Esophagus (tissue), 2 donors: ENCODE measurements at regions not wholly inside any gene's neighbourhood (a gene's known extent, or its start where the extent isn't known, plus 50 kb on each side); places are given as distances from the start of the nearest gene placed in this dataset.
"Not testable (repeated sequence)": the region's sequence is repeated elsewhere in the genome, so short reads cannot be mapped to it uniquely, and the experiment has no call there.

Source experiments
- H3K27ac ChIP-seq, 2 donors: one replicate each; pipeline ENCODE4 v1.5.1; 2013; ENCODE audit warnings: low read depth in 2 of 2, mild to moderate bottlenecking in 2 of 2, inconsistent platforms in 1 of 2, low read length in 1 of 2, moderate library complexity in 1 of 2
- H3K27me3 ChIP-seq, 2 donors: one replicate each; pipeline ENCODE4 v1.6.1; 2013; ENCODE audit warnings: low read length in 2 of 2, control low read depth in 1 of 2, mild to moderate bottlenecking in 1 of 2; ENCODE audit not compliant: insufficient read depth in 2 of 2, control insufficient read depth in 1 of 2
- H3K36me3 ChIP-seq, 2 donors: one replicate each; pipeline ENCODE4 v1.6.1; 2013; ENCODE audit warnings: low read length in 1 of 2; ENCODE audit not compliant: control insufficient read depth in 2 of 2, insufficient read depth in 2 of 2
- H3K4me1 ChIP-seq, 2 donors: one replicate each; pipeline ENCODE4 v1.6.1; 2013; ENCODE audit warnings: low read length in 1 of 2; ENCODE audit not compliant: control insufficient read depth in 2 of 2, insufficient read depth in 2 of 2
- H3K4me3 ChIP-seq, 2 donors: one replicate each; pipeline ENCODE4 v1.5.1; 2013; ENCODE audit warnings: low read length in 2 of 2, mild to moderate bottlenecking in 2 of 2, low read depth in 1 of 2, moderate library complexity in 1 of 2
- H3K9me3 ChIP-seq, 2 donors: one replicate each; pipeline ENCODE4 v1.6.1; 2013; ENCODE audit warnings: mild to moderate bottlenecking in 2 of 2, low read depth in 1 of 2, low read length in 1 of 2, moderate library complexity in 1 of 2; ENCODE audit not compliant: control insufficient read depth in 2 of 2, insufficient read depth in 1 of 2
- WGBS, 2 donors: extraction: QIAGEN DNeasy Blood & Tissue Kit; methylation state at CpG; one replicate each; pipeline ENCODE4 v1.1.7; 2013; 5-methylcytosine and 5-hydroxymethylcytosine counted together
- donor health status: healthy with polysubstance abuse.
- donor health status: Bipolar disorder and iron deficiency.

DNA sequence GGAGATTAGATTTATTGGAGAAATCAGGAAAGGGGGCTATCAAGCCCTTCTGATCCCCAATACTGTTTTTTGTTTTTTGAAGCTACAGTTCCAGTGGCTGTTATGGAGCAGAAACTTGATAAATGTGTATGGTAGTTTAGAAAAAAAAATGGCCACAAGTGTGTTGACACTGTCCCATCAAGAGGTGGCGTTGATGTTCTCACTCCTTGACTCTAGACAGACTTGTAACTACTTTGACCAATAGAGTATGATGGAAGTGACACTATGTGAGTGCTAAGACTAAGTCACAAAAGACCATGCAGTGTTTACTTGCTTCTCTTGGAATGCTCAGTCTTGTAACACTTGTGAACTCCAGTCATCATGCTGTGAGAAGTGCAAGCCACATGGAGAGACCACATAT is 356.7 kb downstream of the PDCD6IP start:
- no peak overlapping the region for H3K27ac ChIP-seq
- H3K36me3 ChIP-seq = no peaks in the 10 kb centered on the region
- no peaks in the 10 kb centered on the region for H3K4me1 ChIP-seq
- H3K4me3 ChIP-seq = no peak overlapping the region
- H3K9me3 ChIP-seq = no peaks in the 10 kb centered on the region
- 0% methylated on average over 1 of the region's 1 CpG for WGBS, 2 donors
- no peaks in the 10 kb centered on the region for H3K27me3 ChIP-seq

DNA sequence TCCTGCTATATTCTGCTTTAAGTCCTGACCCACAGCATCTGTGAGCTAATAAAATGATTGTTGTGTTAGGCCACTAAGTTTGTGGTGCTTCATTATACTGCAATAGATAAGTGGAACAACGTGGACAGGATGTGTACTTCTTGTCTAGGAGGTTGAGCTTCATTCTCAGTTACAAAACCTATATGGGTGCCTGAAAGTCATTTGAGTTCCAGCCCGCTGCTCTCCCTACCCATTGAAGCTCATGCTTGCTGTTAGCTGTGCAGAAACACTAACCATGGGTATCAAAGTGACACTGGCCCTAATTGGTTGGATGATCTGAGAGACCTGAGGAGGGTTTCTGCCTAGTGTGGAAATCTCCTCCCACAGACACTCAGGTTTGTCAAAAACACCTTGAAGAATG is 357.2 kb downstream of the PDCD6IP start:
- Histone ChIP-seq H3K4me1 (no peaks in the 10 kb centered on the region), H3K36me3 (no peaks in the 10 kb centered on the region), H3K9me3 (no peaks in the 10 kb centered on the region), H3K27ac (no peak overlapping the region), H3K27me3 (no peaks in the 10 kb centered on the region), H3K4me3 (no peak overlapping the region)
- WGBS, 2 donors = 70 to 82% methylated on average over 2 of the region's 2 CpGs

DNA sequence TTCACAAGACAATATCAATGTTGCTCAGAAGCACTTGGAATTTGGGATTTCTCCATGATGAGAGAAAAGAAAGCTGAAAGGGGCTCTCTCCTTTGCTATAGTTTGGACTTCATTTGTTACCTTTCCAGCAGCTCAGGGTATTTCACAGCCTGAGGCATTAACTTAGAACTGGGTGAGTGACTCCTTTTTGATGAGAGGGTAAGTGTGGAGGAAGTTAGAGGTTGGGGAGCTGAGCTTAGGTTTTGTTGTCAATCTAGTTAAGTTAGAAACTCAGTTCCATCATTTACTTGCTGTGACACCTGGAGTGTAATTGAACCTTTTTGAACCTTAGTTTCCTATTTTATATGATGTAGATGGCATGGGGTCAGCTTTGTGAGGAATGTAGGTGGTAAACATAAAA is 359.1 kb downstream of the PDCD6IP start:
- H3K9me3 ChIP-seq = no peaks in the 10 kb centered on the region
- H3K4me1 ChIP-seq = no peaks in the 10 kb centered on the region
- no peaks in the 10 kb centered on the region for H3K27me3 ChIP-seq
- H3K36me3 ChIP-seq = no peaks in the 10 kb centered on the region
- no peak overlapping the region for H3K4me3 ChIP-seq
- no peak overlapping the region for H3K27ac ChIP-seq

DNA sequence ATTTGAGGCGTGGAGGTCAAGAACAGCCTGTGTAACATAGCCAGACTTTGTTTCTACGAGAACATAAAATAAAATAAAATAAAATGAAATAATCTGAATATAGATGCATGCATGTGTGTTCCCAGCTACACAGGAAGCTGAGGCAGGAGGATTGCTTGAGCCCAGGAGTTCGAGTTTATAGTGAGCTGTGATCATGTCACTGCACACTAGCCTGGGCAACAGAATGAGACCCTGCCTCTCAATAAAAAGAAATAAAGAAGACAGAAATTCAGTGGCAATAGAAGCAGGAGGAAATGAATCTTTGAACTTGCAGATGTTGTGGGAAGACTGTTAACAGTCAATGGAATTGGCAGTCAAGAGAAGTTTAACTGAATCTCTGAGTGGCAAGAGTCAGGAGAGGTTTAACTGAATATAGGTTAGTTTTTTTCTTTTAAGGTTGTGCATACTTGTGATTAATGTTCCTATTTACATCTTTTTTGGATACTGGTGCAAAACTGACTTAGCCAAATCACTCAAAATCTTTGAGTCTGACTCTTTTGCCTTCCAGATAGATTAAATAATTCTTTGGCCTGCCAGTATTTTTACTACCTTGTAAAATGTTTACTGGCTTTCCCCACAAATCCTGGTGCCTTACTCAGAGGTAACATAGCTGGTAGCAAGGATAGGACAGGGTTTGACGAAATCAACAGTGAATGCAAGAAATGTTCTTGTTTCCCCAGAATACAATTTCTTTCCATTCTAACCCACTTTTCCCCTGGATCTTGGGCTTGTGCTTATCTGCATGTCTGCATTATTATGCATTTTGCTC is 361.4 kb downstream of the PDCD6IP start:
- Histone ChIP-seq H3K4me3 (no peak overlapping the region), H3K36me3 (no peaks in the 10 kb centered on the region), H3K27me3 (no peaks in the 10 kb centered on the region), H3K9me3 (no peaks in the 10 kb centered on the region), H3K4me1 (no peaks in the 10 kb centered on the region), H3K27ac (no peak overlapping the region)
- WGBS, 2 donors = 77% methylated on average over 4 of the region's 4 CpGs

DNA sequence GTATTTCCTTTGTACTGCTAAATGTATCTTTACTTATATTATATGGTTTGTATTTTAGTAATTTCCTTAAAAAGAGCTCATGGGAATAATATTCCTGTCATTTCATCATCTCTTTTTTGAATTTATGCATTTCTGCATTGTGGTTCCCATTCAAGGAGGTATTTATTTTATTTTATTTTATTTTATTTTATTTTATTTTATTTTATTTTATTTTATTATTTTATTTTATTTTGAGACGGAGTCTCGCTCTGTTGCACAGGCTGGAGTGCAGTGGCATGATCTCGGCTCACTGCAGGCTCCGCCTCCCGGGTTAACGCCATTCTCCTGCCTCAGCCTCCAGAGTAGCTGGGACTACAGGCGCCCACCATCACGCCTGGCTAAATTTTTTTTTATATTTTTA is 371.2 kb downstream of the PDCD6IP start:
- not testable (repeated sequence) for H3K4me1 ChIP-seq, H3K27ac ChIP-seq, H3K4me3 ChIP-seq, H3K9me3 ChIP-seq, H3K36me3 ChIP-seq, H3K27me3 ChIP-seq
- WGBS, 2 donors = 94 to 96% methylated on average over 8 of the region's 8 CpGs

DNA sequence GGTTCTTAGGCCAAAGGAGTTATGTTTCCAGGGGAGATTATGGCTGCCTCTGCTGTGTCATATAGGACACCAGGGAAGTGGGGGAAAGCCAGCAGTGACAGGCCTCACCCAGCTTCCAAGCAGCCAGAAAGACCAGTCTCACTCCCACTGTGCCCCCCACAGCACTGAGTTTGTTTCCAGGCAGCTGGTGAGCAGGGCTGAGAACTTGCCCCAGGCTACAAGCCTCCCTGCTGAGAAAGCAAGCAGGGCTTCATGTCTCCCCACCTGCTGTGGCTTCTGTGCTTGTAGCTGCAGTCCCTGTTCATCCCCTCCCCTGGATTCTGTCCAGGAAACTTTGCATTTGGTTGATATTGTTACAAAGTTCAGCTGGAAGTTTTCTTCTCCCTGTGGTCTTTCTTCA is 376.3 kb downstream of the PDCD6IP start:
- H3K4me3 ChIP-seq = no peak overlapping the region
- H3K27me3 ChIP-seq = no peaks in the 10 kb centered on the region

DNA sequence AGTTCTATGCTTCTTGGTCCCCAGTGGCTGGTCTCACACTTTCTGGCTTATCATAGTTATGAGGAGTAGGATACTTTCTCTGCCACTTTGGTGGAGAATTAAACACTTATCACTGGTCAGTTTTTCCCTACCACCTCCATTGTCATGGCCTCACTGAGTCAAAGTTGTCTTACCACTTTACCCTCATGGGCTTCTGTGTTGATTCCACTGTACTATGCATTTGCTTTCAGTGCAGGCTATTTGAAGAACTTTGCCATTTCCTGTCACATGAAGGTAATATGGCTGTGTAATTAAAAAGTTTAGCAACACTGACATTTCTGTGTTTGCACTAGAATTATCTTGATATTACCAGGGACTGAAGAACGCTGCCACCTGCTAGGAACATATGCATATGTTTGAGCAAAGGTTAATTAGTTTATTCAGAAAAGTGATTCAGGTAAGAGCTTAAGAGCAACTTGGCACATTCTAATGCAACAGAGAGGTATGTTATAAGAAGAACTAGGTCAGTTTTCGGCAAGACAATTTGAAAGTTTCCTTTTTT is 377.3 kb downstream of the PDCD6IP start:
- Histone ChIP-seq H3K4me3 (no peak overlapping the region), H3K4me1 (no peaks in the 10 kb centered on the region), H3K27me3 (no peaks in the 10 kb centered on the region), H3K27ac (no peak overlapping the region), H3K36me3 (no peaks in the 10 kb centered on the region), H3K9me3 (no peaks in the 10 kb centered on the region)
- WGBS, 2 donors = 65 to 79% methylated on average over 2 of the region's 2 CpGs

More for the DNA sequence above, 376.3 kb downstream of the PDCD6IP start:
- H3K27ac ChIP-seq = no peak overlapping the region
- no peaks in the 10 kb centered on the region for H3K9me3 ChIP-seq
- H3K36me3 ChIP-seq = no peaks in the 10 kb centered on the region
- no peaks in the 10 kb centered on the region for H3K4me1 ChIP-seq

DNA sequence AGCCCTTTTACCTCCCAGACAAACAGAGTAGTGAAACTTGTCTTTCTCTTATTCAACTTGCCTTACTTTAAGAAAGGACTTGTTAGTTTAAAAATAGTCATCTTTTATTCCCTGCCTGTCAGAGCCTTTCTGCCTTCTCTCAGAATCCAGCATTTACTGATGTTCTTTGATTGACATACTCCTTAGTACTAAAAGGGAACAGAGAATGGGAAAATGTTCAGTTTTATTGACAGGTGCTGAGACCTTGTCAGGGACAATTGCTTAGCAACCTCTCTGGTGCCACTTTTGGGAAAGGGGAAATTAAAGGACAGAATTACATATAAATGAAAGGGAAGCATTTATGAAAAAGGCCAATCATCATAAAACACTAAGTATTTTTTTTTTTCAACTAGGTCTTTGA is 378.3 kb downstream of the PDCD6IP start:
- Histone ChIP-seq H3K27ac (no peak overlapping the region), H3K4me3 (no peak overlapping the region), H3K36me3 (no peaks in the 10 kb centered on the region), H3K4me1 (no peaks in the 10 kb centered on the region), H3K9me3 (no peaks in the 10 kb centered on the region), H3K27me3 (no peaks in the 10 kb centered on the region)

DNA sequence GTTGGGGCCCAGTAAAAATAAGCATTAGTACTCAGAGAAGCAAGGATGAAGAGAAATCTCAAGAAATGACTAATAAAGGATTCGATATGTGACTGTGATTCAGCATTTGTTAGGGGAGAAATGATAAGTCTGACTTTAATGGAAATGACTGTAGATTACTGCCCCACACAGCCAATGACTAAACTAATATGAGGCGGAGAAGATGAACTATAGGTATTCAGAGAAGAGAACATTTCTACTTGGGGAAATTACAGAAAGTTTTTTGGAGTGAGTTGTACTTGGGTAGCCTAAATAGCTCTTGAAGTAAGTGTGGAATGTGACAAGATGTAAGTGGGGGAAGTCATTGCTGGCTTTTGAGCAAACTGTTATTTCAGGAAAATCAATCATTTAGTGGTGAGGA is 380.0 kb downstream of the PDCD6IP start:
- Histone ChIP-seq H3K27ac (no peak overlapping the region), H3K4me3 (no peak overlapping the region), H3K4me1 (no peaks in the 10 kb centered on the region), H3K9me3 (no peaks in the 10 kb centered on the region), H3K36me3 (no peaks in the 10 kb centered on the region), H3K27me3 (no peaks in the 10 kb centered on the region)
- 72 to 83% methylated on average over 2 of the region's 2 CpGs for WGBS, 2 donors

DNA sequence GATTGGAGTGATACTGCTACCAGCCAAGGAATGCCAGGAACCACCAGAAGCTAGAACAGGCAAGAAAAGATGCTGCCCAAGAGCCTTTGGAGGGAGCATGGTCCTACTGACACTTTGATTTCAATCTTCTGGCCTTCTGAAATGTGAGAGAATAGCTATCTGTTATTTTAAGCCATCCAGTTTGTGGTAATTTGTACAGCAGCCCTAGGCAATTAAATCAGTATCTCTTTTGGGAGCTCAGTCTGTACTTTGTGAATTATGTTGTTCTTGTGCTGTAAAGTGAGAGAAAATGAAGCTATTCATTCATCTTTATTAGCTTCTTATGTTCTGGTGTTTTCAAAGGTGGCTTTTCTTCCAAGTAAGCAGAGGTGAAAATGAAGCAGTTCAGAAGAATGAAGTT is 381.3 kb downstream of the PDCD6IP start:
- Histone ChIP-seq H3K4me3 (no peak overlapping the region), H3K9me3 (no peaks in the 10 kb centered on the region), H3K27ac (no peak overlapping the region), H3K36me3 (no peaks in the 10 kb centered on the region), H3K4me1 (no peaks in the 10 kb centered on the region), H3K27me3 (no peaks in the 10 kb centered on the region)
